OCI-LY1 (cell line): ENCODE measurements at regions not wholly inside any gene's neighbourhood (a gene's known extent, or its start where the extent isn't known, plus 50 kb on each side); places are given as distances from the start of the nearest gene placed in this dataset.

Experiments
- EZH2 ChIP-seq: fragments of 200-600 bp; sonication (generic), shearing (Covaris generic); IDR thresholded peaks from 2 replicates; pipeline ENCODE4 v1.8.0; 2017; ENCODE audit warnings: borderline replicate concordance, mixed run types, mild to moderate bottlenecking, antibody characterized with exemption, low read length, moderate library complexity, mixed read lengths
- TF ChIP-seq, protein P1 (sequence below): fragments of 200-600 bp; sonication (generic), shearing (Covaris generic); IDR thresholded peaks from 2 replicates; pipeline ENCODE4 v1.5.1; 2017; ENCODE audit warnings: mild to moderate bottlenecking, antibody characterized with exemption, low read length, moderate library complexity, mixed read lengths

DNA sequence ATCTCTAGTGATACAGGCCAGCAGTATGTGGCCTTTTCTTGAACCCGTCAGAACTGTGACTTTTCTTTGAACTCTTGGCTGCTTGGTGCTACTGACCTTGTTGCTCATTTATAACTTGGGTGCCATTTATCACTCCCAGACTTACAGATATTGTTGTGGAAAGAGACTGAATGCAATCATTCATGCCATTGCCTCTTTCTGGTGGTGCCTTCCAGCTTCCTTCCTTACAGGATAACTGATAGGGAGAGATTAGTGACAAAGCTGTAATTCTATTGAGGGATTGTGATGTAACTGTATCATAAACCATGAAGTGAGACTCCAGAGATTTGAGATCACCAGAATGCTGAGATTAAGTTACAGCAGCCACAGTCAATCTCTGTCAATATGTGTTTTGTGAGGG is 256.5 kb downstream of the USP25 start:
- TF ChIP-seq, protein P1, sequence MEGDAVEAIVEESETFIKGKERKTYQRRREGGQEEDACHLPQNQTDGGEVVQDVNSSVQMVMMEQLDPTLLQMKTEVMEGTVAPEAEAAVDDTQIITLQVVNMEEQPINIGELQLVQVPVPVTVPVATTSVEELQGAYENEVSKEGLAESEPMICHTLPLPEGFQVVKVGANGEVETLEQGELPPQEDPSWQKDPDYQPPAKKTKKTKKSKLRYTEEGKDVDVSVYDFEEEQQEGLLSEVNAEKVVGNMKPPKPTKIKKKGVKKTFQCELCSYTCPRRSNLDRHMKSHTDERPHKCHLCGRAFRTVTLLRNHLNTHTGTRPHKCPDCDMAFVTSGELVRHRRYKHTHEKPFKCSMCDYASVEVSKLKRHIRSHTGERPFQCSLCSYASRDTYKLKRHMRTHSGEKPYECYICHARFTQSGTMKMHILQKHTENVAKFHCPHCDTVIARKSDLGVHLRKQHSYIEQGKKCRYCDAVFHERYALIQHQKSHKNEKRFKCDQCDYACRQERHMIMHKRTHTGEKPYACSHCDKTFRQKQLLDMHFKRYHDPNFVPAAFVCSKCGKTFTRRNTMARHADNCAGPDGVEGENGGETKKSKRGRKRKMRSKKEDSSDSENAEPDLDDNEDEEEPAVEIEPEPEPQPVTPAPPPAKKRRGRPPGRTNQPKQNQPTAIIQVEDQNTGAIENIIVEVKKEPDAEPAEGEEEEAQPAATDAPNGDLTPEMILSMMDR, result no peak
- TF ChIP-seq EZH2, result no peak
